ENCODE measurements at regions not wholly inside any gene's neighbourhood (a gene's known extent, or its start where the extent isn't known, plus 50 kb on each side); places are given as distances from the start of the nearest gene placed in this dataset.
"Not testable (repeated sequence)": the region's sequence is repeated elsewhere in the genome, so short reads cannot be mapped to it uniquely, and the experiment has no call there.

DNA sequence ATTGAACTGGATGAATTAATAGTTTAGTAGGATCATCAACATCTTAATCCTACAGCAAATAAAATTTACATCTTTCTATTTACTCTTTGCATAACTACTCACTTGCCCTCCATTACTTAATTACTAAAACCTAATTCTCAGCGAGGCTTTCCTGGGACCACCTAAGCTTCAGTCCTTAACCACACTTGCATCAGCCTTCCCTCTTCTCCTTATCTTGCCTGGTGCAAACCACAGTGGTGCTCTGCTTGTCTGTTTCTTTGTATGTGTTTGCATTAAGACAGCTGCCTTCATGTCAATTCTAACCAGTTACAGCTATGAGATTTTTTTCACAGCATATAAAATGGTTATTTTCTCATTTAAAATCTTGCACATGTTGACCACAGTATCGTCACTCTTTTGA, 72.6 kb upstream of the ZNF92 start:
- TF ChIP-seq, protein P1, sequence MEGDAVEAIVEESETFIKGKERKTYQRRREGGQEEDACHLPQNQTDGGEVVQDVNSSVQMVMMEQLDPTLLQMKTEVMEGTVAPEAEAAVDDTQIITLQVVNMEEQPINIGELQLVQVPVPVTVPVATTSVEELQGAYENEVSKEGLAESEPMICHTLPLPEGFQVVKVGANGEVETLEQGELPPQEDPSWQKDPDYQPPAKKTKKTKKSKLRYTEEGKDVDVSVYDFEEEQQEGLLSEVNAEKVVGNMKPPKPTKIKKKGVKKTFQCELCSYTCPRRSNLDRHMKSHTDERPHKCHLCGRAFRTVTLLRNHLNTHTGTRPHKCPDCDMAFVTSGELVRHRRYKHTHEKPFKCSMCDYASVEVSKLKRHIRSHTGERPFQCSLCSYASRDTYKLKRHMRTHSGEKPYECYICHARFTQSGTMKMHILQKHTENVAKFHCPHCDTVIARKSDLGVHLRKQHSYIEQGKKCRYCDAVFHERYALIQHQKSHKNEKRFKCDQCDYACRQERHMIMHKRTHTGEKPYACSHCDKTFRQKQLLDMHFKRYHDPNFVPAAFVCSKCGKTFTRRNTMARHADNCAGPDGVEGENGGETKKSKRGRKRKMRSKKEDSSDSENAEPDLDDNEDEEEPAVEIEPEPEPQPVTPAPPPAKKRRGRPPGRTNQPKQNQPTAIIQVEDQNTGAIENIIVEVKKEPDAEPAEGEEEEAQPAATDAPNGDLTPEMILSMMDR (IDR thresholded peaks at IDR 0.05; ENCODE audit: low read depth, low read length, missing control alignments): no peak
- no peak overlapping the region for H3K4me3 ChIP-seq (ENCODE audit: low read depth, low read length)
- no peak overlapping the region for H3K27ac ChIP-seq
- in situ Hi-C loops (cut with HindIII; ENCODE audit: low pct_ligation_motif_present, low sequenced_read_pairs): no loop called here
- H3K27me3 ChIP-seq (replicated peaks): no peaks in the 10 kb centered on the region
- no peaks in the 10 kb centered on the region for H3K36me3 ChIP-seq (replicated peaks)
- DNase-seq: no peak

DNA sequence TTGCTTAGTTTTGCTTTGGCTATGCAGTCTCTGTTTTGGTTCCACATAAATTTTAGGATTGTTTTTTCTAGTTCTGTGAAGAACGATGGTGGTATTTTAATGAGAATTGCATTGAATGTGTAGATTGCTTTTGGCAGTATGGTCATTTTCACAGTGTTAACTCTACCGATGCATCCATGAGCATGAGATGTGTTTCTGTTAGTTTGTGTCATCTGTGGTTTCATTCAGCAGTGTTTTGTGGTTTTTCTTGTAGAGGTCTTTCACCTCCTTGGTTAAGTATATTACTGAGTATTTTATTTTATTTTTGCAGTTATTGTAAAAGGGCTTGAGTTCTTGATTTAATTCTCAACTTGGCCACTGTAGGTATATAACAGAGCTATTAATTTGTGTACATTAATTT, 78.2 kb upstream of the ZNF92 start:
- in situ Hi-C loops (cut with HindIII; ENCODE audit: low pct_ligation_motif_present, low sequenced_read_pairs): no loop called here
- H3K27me3 ChIP-seq (replicated peaks): no peaks in the 10 kb centered on the region
- no peak for DNase-seq
- H3K36me3 ChIP-seq (replicated peaks): no peaks in the 10 kb centered on the region
- H3K27ac ChIP-seq: no peak overlapping the region
- H3K4me3 ChIP-seq (ENCODE audit: low read depth, low read length): no peak overlapping the region
- TF ChIP-seq, protein P1 (IDR thresholded peaks at IDR 0.05; ENCODE audit: low read depth, low read length, missing control alignments): no peak

DNA sequence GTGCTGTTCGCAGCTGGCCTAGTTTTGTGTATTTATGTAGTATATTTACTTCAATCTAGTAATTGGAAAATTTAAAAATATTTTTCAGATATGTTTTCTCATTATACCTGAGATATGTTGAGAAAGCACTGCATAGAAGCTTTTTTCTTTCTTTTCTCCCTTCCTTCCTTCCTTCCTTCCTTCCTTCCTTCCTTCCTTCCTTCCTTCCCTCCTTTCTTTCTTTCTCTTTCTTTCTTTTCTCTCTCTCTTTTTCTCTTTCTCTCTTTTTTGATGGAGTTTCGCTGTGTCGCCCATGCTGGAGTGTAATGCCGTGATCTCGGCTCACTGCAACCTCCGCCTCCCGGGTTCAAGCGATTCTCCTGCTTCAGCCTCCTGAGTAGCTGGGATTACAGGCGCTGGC, 83.3 kb upstream of the ZNF92 start:
- H3K4me3 ChIP-seq (ENCODE audit: low read depth, low read length); H3K36me3 ChIP-seq (replicated peaks); H3K27ac ChIP-seq; H3K27me3 ChIP-seq (replicated peaks); DNase-seq; in situ Hi-C loops (cut with HindIII; ENCODE audit: low pct_ligation_motif_present, low sequenced_read_pairs): not testable (repeated sequence)

DNA sequence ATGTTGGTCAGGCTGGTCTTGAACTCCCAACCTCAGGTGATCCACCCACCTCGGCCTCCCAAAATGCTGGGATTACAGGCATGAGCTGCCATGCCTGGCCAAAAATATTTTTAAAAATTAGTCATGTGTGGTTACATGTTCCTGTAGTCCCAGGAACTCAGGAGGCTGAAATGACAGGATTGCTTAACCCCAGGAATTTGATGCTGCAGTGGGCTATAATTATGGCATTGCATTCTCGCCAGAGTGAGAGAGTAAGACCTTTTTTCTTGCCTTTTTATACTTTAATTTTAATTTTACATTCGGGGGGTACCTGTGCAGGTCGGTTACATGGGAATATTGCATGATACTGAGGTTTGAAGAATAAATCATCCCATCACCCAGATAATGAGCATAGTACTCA, 86.6 kb upstream of the ZNF92 start:
- Histone ChIP-seq H3K36me3 (replicated peaks) (no peaks in the 10 kb centered on the region), H3K27me3 (replicated peaks) (no peaks in the 10 kb centered on the region), H3K27ac (no peak overlapping the region), H3K4me3 (ENCODE audit: low read depth, low read length) (no peak overlapping the region)
- no peak for DNase-seq
- TF ChIP-seq, protein P1 (IDR thresholded peaks at IDR 0.05; ENCODE audit: low read depth, low read length, missing control alignments): no peak
- in situ Hi-C loops (cut with HindIII; ENCODE audit: low pct_ligation_motif_present, low sequenced_read_pairs): no loop called here

DNA sequence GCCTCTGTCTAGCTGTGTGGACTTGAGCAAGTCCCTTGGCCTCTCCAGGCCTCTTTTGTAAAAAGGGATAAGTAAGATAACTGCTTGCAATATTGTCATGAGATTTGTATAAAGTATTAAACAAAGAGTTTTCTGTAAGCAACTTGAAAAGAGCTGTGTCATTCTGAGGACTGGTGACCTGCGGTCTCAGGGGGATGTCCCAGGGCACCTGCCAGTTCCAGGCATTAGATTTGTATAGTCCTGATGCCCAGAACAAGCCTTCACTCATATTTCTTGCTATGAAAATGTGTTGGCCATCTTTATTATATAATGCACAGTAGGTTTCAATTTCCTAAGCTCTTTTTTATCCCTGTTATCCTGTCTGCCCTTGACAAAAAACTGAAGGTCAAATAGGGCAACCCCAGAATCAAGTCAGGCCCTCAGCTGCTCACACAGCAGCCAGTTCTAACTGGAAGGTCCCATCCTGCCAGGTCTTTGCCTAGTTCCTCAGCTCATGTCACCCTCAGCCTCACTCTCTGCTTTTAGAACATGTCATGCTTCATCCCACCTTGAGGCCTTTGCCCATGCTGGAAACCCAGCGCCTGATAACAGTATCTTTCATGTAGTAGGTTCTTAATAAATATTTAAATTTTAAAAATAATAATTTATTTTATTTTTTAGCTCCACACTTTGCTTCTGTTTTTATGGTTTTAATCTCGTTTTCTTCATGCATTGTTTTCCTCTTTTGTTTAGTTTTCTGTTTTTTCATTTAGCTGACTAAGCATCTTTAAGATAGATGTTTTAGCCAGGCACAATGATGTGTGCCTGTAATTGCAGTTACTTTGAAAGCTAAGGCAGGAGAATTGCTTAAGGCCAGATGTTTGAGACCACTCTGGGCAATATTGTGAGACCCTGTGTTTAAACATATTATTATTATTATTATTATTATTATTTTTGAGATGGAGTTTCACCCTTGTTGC, 87.5 kb upstream of the ZNF92 start:
- Histone ChIP-seq H3K4me3 (ENCODE audit: low read depth, low read length) (no peak overlapping the region), H3K27me3 (replicated peaks) (no peaks in the 10 kb centered on the region), H3K36me3 (replicated peaks) (no peaks in the 10 kb centered on the region), H3K27ac (no peak overlapping the region)
- DNase-seq: no peak
- TF ChIP-seq, protein P1 (IDR thresholded peaks at IDR 0.05; ENCODE audit: low read depth, low read length, missing control alignments): no peak
- in situ Hi-C loops (cut with HindIII; ENCODE audit: low pct_ligation_motif_present, low sequenced_read_pairs): no loop called here

DNA sequence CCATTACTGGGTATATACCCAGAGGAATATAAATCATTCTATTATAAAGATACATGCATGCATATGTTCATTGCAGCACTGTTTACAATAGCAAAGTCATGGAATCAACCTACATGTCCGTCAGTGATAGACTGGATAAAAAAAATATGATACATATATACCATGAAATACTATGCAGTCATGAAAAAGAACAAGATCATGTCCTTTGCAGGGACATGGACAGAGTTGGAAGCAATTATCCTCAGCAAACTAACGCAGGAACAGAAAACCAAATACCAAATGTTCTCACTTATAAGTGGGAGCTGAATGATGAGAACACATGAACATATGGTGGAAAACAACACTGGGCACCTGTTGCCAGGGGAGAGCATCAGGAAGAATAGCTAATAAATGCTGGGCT, 88.4 kb upstream of the ZNF92 start:
- in situ Hi-C loops (cut with HindIII; ENCODE audit: low pct_ligation_motif_present, low sequenced_read_pairs); H3K36me3 ChIP-seq (replicated peaks); H3K4me3 ChIP-seq (ENCODE audit: low read depth, low read length); H3K27me3 ChIP-seq (replicated peaks); H3K27ac ChIP-seq; DNase-seq: not testable (repeated sequence)

DNA sequence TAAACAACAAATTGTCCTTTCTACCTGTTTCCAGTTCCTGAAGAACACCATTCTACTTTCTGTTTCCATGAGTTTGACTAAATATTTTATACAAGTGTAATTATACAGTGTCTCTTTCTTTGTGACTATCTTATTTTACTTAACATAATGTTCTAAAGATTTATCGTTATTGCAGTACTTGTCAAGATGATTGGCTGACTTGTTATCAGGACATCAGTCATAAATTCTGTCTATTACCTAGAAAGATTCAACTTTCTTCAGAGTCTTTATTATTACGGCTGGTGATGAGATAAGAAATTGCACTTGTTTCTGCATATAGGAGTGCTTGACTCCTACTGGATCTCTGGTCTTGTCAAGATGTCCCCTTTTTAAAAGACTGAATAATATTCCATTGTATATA, 93.9 kb upstream of the ZNF92 start:
- no peak overlapping the region for H3K4me3 ChIP-seq (ENCODE audit: low read depth, low read length)
- DNase-seq: no peak
- no peak overlapping the region for H3K27ac ChIP-seq
- no peaks in the 10 kb centered on the region for H3K36me3 ChIP-seq (replicated peaks)
- in situ Hi-C loops (cut with HindIII; ENCODE audit: low pct_ligation_motif_present, low sequenced_read_pairs): no loop called here
- TF ChIP-seq, protein P1 (IDR thresholded peaks at IDR 0.05; ENCODE audit: low read depth, low read length, missing control alignments): no peak
- no peaks in the 10 kb centered on the region for H3K27me3 ChIP-seq (replicated peaks)
